22Rv1 (cell line): ENCODE measurements at regions not wholly inside any gene's neighbourhood (a gene's known extent, or its start where the extent isn't known, plus 50 kb on each side); places are given as distances from the start of the nearest gene placed in this dataset.

ENCODE experiments used
- CTCF ChIP-seq: fragments of 450-650 bp; IDR thresholded peaks from 2 replicates; pipeline ENCODE4 v1.5.1; 2017; ENCODE audit warnings: mild to moderate bottlenecking
- ZFX ChIP-seq: fragments of 450-650 bp; IDR thresholded peaks from 2 replicates; pipeline ENCODE4 v1.6.1; 2017; ENCODE audit warnings: antibody characterized with exemption, borderline replicate concordance

GRCh38 chr3:75136100-75136897 is 521.8 kb upstream of the CNTN3 start:
- no peak for TF ChIP-seq CTCF
- no peak for TF ChIP-seq ZFX
